Loucy (cell line): ENCODE measurements at regions not wholly inside any gene's neighbourhood (a gene's known extent, or its start where the extent isn't known, plus 50 kb on each side); places are given as distances from the start of the nearest gene placed in this dataset.

ENCODE experiments used
- H2AFZ ChIP-seq: fragments of 200-600 bp; sonication (generic); 2 replicates; pipeline ENCODE4 v1.6.0; 2016; ENCODE audit warnings: antibody characterized with exemption, mild to moderate bottlenecking, low read length, moderate library complexity
- H3F3A ChIP-seq: fragments of 200-600 bp; 2 replicates; pipeline ENCODE4 v1.6.0; 2016; ENCODE audit warnings: antibody characterized with exemption, low read depth, mild to moderate bottlenecking
- H3K27me3 ChIP-seq: fragments of 200-600 bp; sonication (generic); 2 replicates; pipeline ENCODE4 v1.6.1; 2014; ENCODE audit warnings: low read length, mild to moderate bottlenecking; ENCODE audit not compliant: insufficient read depth, poor library complexity, severe bottlenecking
- H3K36me3 ChIP-seq: fragments of 200-600 bp; sonication (generic); 2 replicates; pipeline ENCODE4 v1.6.1; 2016; ENCODE audit warnings: low read length; ENCODE audit not compliant: insufficient read depth
- H3K4me1 ChIP-seq: fragments of 200-600 bp; sonication (generic); 2 replicates; pipeline ENCODE4 v1.5.1; 2014; ENCODE audit warnings: low read length, mild to moderate bottlenecking; ENCODE audit not compliant: insufficient read depth, poor library complexity, severe bottlenecking
- H3K4me2 ChIP-seq: fragments of 200-600 bp; sonication (generic); 2 replicates; pipeline ENCODE4 v1.6.0; 2014; ENCODE audit warnings: antibody characterized with exemption, low read length, low read depth, mild to moderate bottlenecking; ENCODE audit not compliant: poor library complexity, severe bottlenecking
- H3K4me3 ChIP-seq: fragments of 200-600 bp; sonication (generic); 2 replicates; pipeline ENCODE4 v1.5.1; 2014; ENCODE audit warnings: low read length, mild to moderate bottlenecking, mixed read lengths; ENCODE audit not compliant: poor library complexity, severe bottlenecking
- H3K79me2 ChIP-seq: fragments of 200-600 bp; sonication (generic); 2 replicates; pipeline ENCODE4 v1.6.1; 2014; ENCODE audit warnings: low read length; ENCODE audit not compliant: insufficient read depth
- H3K9ac ChIP-seq: fragments of 200-600 bp; sonication (generic); 2 replicates; pipeline ENCODE4 v1.6.0; 2014; ENCODE audit warnings: mild to moderate bottlenecking, low read depth, low read length, moderate library complexity; ENCODE audit not compliant: poor library complexity, severe bottlenecking
- H3K9me2 ChIP-seq: fragments of 200-600 bp; sonication (generic); replicated peaks from 2 replicates; pipeline ENCODE4 v1.6.1; 2016; ENCODE audit warnings: low read depth, low read length, mixed read lengths
- H3K9me3 ChIP-seq: fragments of 200-600 bp; sonication (generic); 2 replicates; pipeline ENCODE4 v1.6.1; 2014; ENCODE audit warnings: mild to moderate bottlenecking, antibody characterized with exemption, low read length, low read depth; ENCODE audit not compliant: insufficient read depth
- H4K20me1 ChIP-seq: fragments of 200-600 bp; sonication (generic); 2 replicates; pipeline ENCODE4 v1.6.0; 2014; ENCODE audit warnings: antibody characterized with exemption, low read length, mild to moderate bottlenecking; ENCODE audit not compliant: insufficient read depth, poor library complexity, severe bottlenecking
- CTCF ChIP-seq: fragments of 200-600 bp; sonication (generic); conservative IDR thresholded peaks from 2 replicates; pipeline ENCODE4 v1.5.1; 2014; ENCODE audit warnings: mild to moderate bottlenecking, antibody characterized with exemption, low read length
- EZH2phosphoT487 ChIP-seq: fragments of 200-600 bp; IDR thresholded peaks from 2 replicates; pipeline ENCODE4 v1.6.1; 2018; ENCODE audit warnings: antibody characterized with exemption, mild to moderate bottlenecking, moderate library complexity, borderline replicate concordance

DNA sequence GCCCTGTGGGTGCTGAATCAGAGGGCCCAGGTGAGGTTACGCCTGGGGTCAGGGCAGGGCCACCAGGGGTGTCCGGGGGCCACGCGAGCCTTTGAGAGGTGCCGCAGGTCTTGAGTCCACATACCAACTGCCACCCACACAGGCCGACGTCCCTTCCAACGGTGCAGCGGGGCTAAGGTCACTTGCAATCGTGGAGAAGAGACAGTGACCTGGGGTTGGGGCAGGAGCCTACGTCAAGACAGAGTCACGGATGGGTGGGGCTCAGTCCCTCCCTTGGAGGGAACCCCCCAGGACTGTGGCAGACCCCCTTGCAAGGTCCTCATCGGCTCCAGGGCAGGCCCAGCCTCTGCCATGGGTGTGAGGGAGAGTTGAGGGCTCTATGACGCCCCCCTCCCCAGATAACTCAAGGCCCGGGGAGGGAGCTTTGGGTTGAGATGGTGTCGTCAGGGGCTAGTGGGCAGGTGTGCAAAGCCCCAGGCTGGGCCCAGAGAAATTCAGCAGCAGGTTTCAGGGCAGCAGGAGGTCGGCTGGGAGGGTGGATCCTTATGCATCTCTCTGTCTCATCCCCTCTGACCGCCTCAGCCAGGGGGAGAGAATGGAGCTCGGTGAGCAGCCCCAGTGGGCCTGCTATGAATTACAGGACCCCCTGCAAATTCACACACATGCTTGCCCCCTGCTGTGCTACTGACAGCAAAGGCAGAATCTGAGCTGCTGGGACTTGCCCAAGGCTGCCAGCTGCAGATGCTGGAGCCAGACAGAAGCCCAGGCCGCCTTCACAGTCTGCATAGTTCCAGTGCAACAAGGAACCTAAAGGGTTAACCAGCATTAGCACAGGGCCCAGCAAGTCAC, 60.0 kb downstream of the MYEOV start:
- H3K4me2 ChIP-seq: no peak overlapping the region
- H3K9ac ChIP-seq: no peak overlapping the region
- H3F3A ChIP-seq: no peaks in the 10 kb centered on the region
- no peaks in the 10 kb centered on the region for H3K79me2 ChIP-seq
- H3K9me2 ChIP-seq: no peaks in the 10 kb centered on the region
- no peak overlapping the region for H3K4me3 ChIP-seq
- no peaks in the 10 kb centered on the region for H3K27me3 ChIP-seq
- peaks cover 10% of the 10 kb centered on the region for H3K9me3 ChIP-seq
- no peaks in the 10 kb centered on the region for H3K4me1 ChIP-seq
- no peaks in the 10 kb centered on the region for H3K36me3 ChIP-seq
- TF ChIP-seq EZH2phosphoT487: no peak
- TF ChIP-seq CTCF: no peak; the same call in 1 of the 2 replicates
- no peaks in the 10 kb centered on the region for H4K20me1 ChIP-seq
- no peak overlapping the region for H2AFZ ChIP-seq

DNA sequence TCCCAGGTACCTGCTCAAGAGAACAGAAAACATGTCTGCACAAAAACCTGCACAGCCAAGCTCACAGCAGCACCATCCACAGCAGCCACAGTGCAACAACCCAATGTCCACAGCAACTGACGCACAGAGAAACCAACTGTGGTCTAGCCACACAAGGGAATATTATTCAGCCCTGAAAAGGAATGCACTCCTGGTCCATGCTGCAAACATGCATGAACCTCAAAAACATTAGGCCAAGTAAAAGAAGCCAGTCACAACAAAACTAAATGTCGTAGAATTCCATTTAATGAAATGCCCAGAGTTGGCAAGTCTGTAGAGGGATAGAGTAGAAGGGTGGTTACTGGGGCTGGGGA, 60.6 kb downstream of the MYEOV start:
- no peaks in the 10 kb centered on the region for H3K4me1 ChIP-seq
- H3F3A ChIP-seq: no peaks in the 10 kb centered on the region
- no peaks in the 10 kb centered on the region for H3K79me2 ChIP-seq

DNA sequence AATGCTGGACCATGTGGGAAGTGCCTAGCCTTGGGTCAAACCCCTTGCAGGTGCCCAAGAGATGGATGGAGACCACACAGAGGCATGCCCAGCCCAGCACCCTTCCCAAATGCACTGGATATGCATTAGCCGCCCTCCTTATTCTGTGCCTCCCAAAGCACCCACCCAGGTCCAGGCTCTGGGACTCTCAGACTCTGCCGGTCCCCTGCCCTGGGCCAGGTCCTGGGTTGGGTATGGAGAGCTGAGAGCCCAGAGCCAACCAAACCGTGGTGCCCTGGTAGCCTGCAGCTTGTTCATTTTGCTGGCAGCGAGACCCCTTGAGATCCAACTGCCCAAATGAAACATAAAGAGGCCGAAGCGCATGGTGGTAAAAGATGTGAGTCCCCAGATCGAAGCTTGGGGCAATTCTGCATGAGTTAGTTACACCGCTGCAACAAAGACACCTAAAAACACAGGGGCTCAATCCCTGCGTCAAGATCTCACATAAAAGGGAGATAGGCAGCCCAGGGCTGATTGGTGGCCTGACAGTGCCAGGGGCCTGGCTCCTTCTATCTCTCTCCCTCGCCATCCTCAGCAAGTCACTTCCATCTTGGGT, 61.5 kb downstream of the MYEOV start:
- H3K4me3 ChIP-seq: no peak overlapping the region
- no peaks in the 10 kb centered on the region for H3K4me1 ChIP-seq
- H3K79me2 ChIP-seq: no peaks in the 10 kb centered on the region
- no peaks in the 10 kb centered on the region for H3K9me2 ChIP-seq
- H3K9ac ChIP-seq: no peak overlapping the region
- no peaks in the 10 kb centered on the region for H4K20me1 ChIP-seq
- H3K36me3 ChIP-seq: no peaks in the 10 kb centered on the region
- H3K9me3 ChIP-seq: 0 out of 2 replicates have a peak, but pooled peaks cover 2% of the 10 kb centered on the region
- H2AFZ ChIP-seq: no peak overlapping the region
- no peaks in the 10 kb centered on the region for H3F3A ChIP-seq
- TF ChIP-seq EZH2phosphoT487: no peak
- no peak for TF ChIP-seq CTCF
- no peak overlapping the region for H3K4me2 ChIP-seq
- H3K27me3 ChIP-seq: no peaks in the 10 kb centered on the region

More for the DNA sequence above, 60.6 kb downstream of the MYEOV start:
- no peak overlapping the region for H3K4me3 ChIP-seq
- no peak overlapping the region for H3K4me2 ChIP-seq
- H3K9ac ChIP-seq: no peak overlapping the region
- TF ChIP-seq EZH2phosphoT487: no peak
- no peak for TF ChIP-seq CTCF
- H2AFZ ChIP-seq: no peak overlapping the region
- H3K9me2 ChIP-seq: no peaks in the 10 kb centered on the region
- peaks cover 4% of the 10 kb centered on the region; the same call in 1 of the 2 replicates for H3K9me3 ChIP-seq
- no peaks in the 10 kb centered on the region for H4K20me1 ChIP-seq
- H3K27me3 ChIP-seq: no peaks in the 10 kb centered on the region
- no peaks in the 10 kb centered on the region for H3K36me3 ChIP-seq
